Neural progenitor cell (in vitro differentiated cells): ENCODE measurements at regions not wholly inside any gene's neighbourhood (a gene's known extent, or its start where the extent isn't known, plus 50 kb on each side); places are given as distances from the start of the nearest gene placed in this dataset.

Source experiments
- DNase-seq: peaks from one replicate; pipeline ENCODE4 v3.0.0-alpha.2; 2016; ENCODE audit warnings: low spot score
- H2AFZ ChIP-seq: fragments of 200-600 bp; sonication (generic); replicated peaks from 2 replicates; pipeline ENCODE4 v1.6.1; 2016; ENCODE audit warnings: antibody characterized with exemption
- H3F3A ChIP-seq: fragments of 200-600 bp; sonication (generic); 2 replicates; pipeline ENCODE4 v1.6.1; 2016; ENCODE audit warnings: antibody characterized with exemption, low read depth
- H3K27ac ChIP-seq: fragments of 200-600 bp; sonication (generic); 2 replicates; pipeline ENCODE4 v1.5.1; 2016; ENCODE audit warnings: mild to moderate bottlenecking
- H3K27me3 ChIP-seq: fragments of 200-600 bp; sonication (generic); 2 replicates; pipeline ENCODE4 v1.6.1; 2016; ENCODE audit warnings: mild to moderate bottlenecking, moderate library complexity
- H3K36me3 ChIP-seq: fragments of 200-600 bp; sonication (generic); 2 replicates; pipeline ENCODE4 v1.5.1; 2016
- H3K4me1 ChIP-seq: fragments of 200-600 bp; sonication (generic); 2 replicates; pipeline ENCODE4 v1.6.1; 2016; ENCODE audit warnings: mixed run types
- H3K4me2 ChIP-seq: fragments of 200-600 bp; sonication (generic); 2 replicates; pipeline ENCODE4 v1.6.1; 2016
- H3K4me3 ChIP-seq: fragments of 200-600 bp; sonication (generic); 2 replicates; pipeline ENCODE4 v1.5.1; 2016
- H3K79me2 ChIP-seq: fragments of 200-600 bp; sonication (generic); 2 replicates; pipeline ENCODE4 v1.6.1; 2016; ENCODE audit warnings: low read depth
- H3K9ac ChIP-seq: fragments of 200-600 bp; sonication (generic); 2 replicates; pipeline ENCODE4 v1.6.1; 2016
- H3K9me3 ChIP-seq: fragments of 200-600 bp; sonication (generic); 2 replicates; pipeline ENCODE4 v1.5.1; 2016; ENCODE audit warnings: low read depth
- H4K20me1 ChIP-seq: fragments of 200-600 bp; sonication (generic); 2 replicates; pipeline ENCODE4 v1.6.1; 2016; ENCODE audit warnings: low read depth
- H3K27ac Mint-ChIP-seq: 3 replicates; pipeline ENCODE4 v1.8.0; 2021; ENCODE audit warnings: mixed read lengths
- H3K27me3 Mint-ChIP-seq: 2 replicates; pipeline ENCODE4 v1.8.0; 2022; ENCODE audit warnings: low read depth, mild to moderate bottlenecking, inconsistent platforms, moderate library complexity, mixed read lengths; ENCODE audit not compliant: insufficient read depth
- H3K36me3 Mint-ChIP-seq: 3 replicates; pipeline ENCODE4 v1.8.0; 2021; ENCODE audit warnings: mixed read lengths
- H3K4me1 Mint-ChIP-seq: 3 replicates; pipeline ENCODE4 v1.8.0; 2021; ENCODE audit warnings: mixed read lengths
- H3K4me3 Mint-ChIP-seq: 3 replicates; pipeline ENCODE4 v1.8.0; 2021; ENCODE audit warnings: mild to moderate bottlenecking, moderate library complexity, mixed read lengths
- H3K9me3 Mint-ChIP-seq: 3 replicates; pipeline ENCODE4 v1.8.0; 2020; ENCODE audit warnings: mixed read lengths
- CTCF ChIP-seq: fragments of 200-600 bp; sonication (generic); IDR thresholded peaks from 2 replicates; pipeline ENCODE4 v1.5.1; 2017; ENCODE audit warnings: antibody characterized with exemption, mild to moderate bottlenecking
- EZH2 ChIP-seq: fragments of 200-600 bp; sonication (generic); IDR thresholded peaks from 2 replicates; pipeline ENCODE4 v1.6.1; 2017; ENCODE audit warnings: antibody characterized with exemption, mild to moderate bottlenecking, moderate library complexity
- EZH2phosphoT487 ChIP-seq: fragments of 200-600 bp; sonication (generic); IDR thresholded peaks from 2 replicates; pipeline ENCODE4 v1.6.1; 2017; ENCODE audit warnings: antibody characterized with exemption

GRCh38 chr4:124868495-124868894, 156.0 kb upstream of the ANKRD50 start:
- no peaks in the 10 kb centered on the region for H3K36me3 ChIP-seq
- H3K9me3 ChIP-seq = no peaks in the 10 kb centered on the region
- peaks cover 9% of the 10 kb centered on the region for H3K4me1 ChIP-seq
- H3K27me3 ChIP-seq = no peaks in the 10 kb centered on the region
- no peak for TF ChIP-seq EZH2phosphoT487
- no peak for TF ChIP-seq CTCF
- no peak for TF ChIP-seq EZH2
- Mint-ChIP-seq H3K4me1 (peaks cover under 1% of the 10 kb centered on the region), H3K27ac (no peak overlapping the region), H3K27me3 (no peaks in the 10 kb centered on the region), H3K36me3 (no peaks in the 10 kb centered on the region), H3K9me3 (peaks cover 2% of the 10 kb centered on the region), H3K4me3 (no peak overlapping the region)
- no peak for DNase-seq
- H2AFZ ChIP-seq = no peak overlapping the region
- no peaks in the 10 kb centered on the region for H3K79me2 ChIP-seq
- no peak overlapping the region for H3K4me3 ChIP-seq
- H3K27ac ChIP-seq = no peak overlapping the region
- no peak overlapping the region for H3K9ac ChIP-seq
- no peaks in the 10 kb centered on the region for H3F3A ChIP-seq
- no peaks in the 10 kb centered on the region for H4K20me1 ChIP-seq
- H3K4me2 ChIP-seq = no peak overlapping the region

- no peaks in the 10 kb centered on the region for H3K27me3 Mint-ChIP-seq
- H3K27me3 ChIP-seq = no peaks in the 10 kb centered on the region
- no peaks in the 10 kb centered on the region for H3F3A ChIP-seq
- no peaks in the 10 kb centered on the region for H3K36me3 ChIP-seq
- no peak overlapping the region for H3K27ac ChIP-seq
- no peaks in the 10 kb centered on the region for H3K4me1 ChIP-seq
- H3K36me3 Mint-ChIP-seq = no peaks in the 10 kb centered on the region
- no peak overlapping the region for H3K4me3 ChIP-seq
- H3K4me2 ChIP-seq = no peak overlapping the region
- TF ChIP-seq EZH2phosphoT487 (no peak), CTCF (no peak), EZH2 (no peak)
- no peak overlapping the region for H3K9ac ChIP-seq
- H2AFZ ChIP-seq = no peak overlapping the region
- no peaks in the 10 kb centered on the region for H3K4me1 Mint-ChIP-seq
- no peaks in the 10 kb centered on the region for H3K79me2 ChIP-seq
- no peak overlapping the region for H3K4me3 Mint-ChIP-seq
- no peaks in the 10 kb centered on the region for H3K9me3 ChIP-seq
- DNase-seq = no peak
- no peak overlapping the region for H3K27ac Mint-ChIP-seq
- H3K9me3 Mint-ChIP-seq = peaks cover 2% of the 10 kb centered on the region
- H4K20me1 ChIP-seq = no peaks in the 10 kb centered on the region
Measured at GRCh38 chr4:124867536-124867935, 155.0 kb upstream of the ANKRD50 start.

- TF ChIP-seq CTCF (no peak), EZH2phosphoT487 (no peak), EZH2 (no peak)
- no peak overlapping the region for H3K4me3 ChIP-seq
- H3K27me3 Mint-ChIP-seq = no peaks in the 10 kb centered on the region
- no peaks in the 10 kb centered on the region for H3F3A ChIP-seq
- no peaks in the 10 kb centered on the region for H3K27me3 ChIP-seq
- H3K4me1 Mint-ChIP-seq = no peaks in the 10 kb centered on the region
- no peaks in the 10 kb centered on the region for H3K36me3 ChIP-seq
- H4K20me1 ChIP-seq = no peaks in the 10 kb centered on the region
- DNase-seq = no peak
- H3K79me2 ChIP-seq = no peaks in the 10 kb centered on the region
- H3K4me1 ChIP-seq = no peaks in the 10 kb centered on the region
- H3K36me3 Mint-ChIP-seq = no peaks in the 10 kb centered on the region
- no peak overlapping the region for H3K4me3 Mint-ChIP-seq
- peaks cover 2% of the 10 kb centered on the region for H3K9me3 Mint-ChIP-seq
- H3K27ac ChIP-seq = no peak overlapping the region
- no peak overlapping the region for H3K27ac Mint-ChIP-seq
- no peak overlapping the region for H3K9ac ChIP-seq
- H3K9me3 ChIP-seq = no peaks in the 10 kb centered on the region
- H2AFZ ChIP-seq = no peak overlapping the region
- H3K4me2 ChIP-seq = no peak overlapping the region
Measured at GRCh38 chr4:124866301-124866700, 153.8 kb upstream of the ANKRD50 start.
